GM21576 (cell line): ENCODE measurements at regions not wholly inside any gene's neighbourhood (a gene's known extent, or its start where the extent isn't known, plus 50 kb on each side); places are given as distances from the start of the nearest gene placed in this dataset.

Source experiments
- ATAC-seq: cut with Tn5 transposase; IDR thresholded peaks from one replicate; pipeline ENCODE4 v1.9.1; 2021; ENCODE audit warnings: mild to moderate bottlenecking, moderate library complexity; ENCODE audit not compliant: unreplicated experiment

DNA sequence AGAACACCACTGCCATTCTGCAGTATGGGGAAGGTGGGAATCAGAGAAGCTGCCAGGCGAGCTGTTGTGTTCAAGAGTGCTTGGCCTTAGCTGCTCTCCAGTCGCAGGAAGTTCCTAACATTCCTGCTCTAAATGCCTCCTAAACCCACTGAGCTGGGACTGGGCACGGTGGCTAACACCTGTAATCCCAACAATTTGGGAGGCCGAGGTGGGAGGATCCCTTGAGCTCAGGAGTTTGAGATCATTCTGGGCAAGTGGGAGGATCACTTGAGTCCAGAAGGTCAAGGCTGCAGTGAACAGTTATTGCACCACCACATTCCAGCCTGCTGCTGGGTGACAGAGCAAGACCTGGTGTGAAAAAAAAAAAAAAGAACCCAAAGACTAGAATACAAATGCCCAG lies 690.3 kb upstream of the FAM241A start:
- no peak for ATAC-seq

GRCh38 chr4:111464251-111465045 lies 680.8 kb upstream of the FAM241A start:
- no peak for ATAC-seq

DNA sequence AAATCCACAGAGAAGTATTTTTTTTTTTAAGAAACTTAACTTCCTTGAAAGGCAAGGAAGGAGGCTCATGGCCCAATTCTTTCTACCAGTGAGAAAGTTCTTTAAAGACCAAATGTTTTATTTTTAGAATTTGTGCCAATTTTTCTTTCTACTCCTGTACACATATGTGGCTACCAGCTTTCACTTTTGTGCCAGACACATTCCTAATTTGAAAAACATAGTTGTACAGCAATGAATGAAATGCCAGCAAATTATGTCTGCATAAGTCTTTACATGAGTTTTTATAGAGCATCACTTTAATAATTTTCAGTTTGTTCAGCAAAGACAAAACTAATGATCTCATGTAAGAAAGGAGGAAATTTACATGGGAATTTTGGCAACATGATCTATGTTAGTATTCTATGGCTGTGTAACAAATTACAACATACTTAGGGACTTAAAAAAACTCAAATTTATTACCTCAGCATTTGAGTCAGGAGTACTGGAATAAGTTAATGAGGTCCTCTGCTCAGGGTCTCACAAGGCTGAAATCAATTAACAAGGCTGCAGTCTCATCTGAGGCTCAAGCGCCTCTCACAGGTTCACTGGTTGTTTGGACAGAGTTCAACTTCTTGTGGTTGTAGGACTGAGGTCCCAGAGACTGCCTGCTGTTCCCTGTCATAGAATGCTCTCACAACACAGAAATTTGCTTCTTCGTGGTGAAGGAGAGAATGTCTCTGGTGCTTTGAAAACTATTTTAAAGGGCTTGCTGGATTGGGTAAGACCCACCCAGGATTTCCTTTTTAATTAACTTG lies 678.2 kb upstream of the FAM241A start:
- no peak for ATAC-seq

DNA sequence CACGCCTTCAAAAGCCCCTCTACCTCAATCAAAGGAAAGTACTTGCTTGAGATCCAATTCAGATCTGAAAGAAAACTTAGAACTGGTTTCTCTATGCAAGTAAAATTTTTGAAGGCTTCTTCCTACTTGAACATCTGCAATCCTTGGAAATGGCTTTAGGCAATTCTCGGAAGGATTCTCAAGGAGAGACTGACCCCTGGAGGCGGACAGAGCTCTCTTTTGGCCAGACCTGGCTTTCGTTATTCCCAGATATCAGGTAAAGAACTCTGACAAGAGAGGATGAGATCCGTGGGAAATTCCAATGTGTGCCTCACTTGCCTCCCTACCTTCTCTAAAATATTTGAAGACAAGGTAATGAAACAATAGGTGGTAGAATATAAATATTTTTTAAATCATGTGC lies 670.3 kb upstream of the FAM241A start:
- ATAC-seq, result no peak

DNA sequence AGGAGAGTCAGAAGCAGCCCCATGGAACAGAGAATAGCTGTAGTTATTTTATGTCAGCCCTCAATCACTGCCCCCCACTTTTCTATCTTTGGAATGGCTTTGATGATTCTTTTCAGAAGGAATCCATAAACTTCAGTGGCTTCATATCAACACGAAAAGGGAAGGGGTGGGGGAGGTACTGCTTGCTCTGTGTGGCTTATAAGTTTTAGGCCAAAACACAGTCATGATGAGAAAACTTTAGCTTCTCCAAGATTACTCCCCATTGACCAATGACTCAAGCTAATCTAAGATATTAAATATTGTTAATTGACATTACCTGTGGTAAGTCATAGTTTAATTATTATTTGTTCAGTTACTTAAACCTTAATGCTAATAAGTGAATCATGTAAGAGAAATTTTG lies 669.6 kb upstream of the FAM241A start:
- ATAC-seq, result no peak

DNA sequence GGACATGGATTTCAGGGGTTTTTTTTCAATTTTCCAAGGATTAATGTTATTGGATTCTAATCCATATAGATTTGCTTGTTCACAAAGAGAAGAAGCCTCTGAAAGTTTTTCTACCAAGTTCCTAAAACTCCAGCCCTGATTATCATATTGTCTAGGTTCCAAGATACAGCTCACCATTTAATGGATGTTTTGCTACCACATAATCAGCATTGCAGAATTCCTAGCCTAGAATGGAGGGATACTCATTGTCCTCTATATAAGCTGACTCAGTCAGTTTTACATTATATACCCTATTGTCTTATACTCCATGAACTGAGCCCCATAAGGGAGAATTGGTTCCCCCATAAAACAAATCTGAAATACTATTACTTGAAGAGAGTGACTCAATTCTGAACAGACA lies 664.7 kb upstream of the FAM241A start:
- no peak for ATAC-seq

- no peak for ATAC-seq
These were observed 661.7 kb upstream of the FAM241A start for GRCh38 chr4:111483375-111484169.

DNA sequence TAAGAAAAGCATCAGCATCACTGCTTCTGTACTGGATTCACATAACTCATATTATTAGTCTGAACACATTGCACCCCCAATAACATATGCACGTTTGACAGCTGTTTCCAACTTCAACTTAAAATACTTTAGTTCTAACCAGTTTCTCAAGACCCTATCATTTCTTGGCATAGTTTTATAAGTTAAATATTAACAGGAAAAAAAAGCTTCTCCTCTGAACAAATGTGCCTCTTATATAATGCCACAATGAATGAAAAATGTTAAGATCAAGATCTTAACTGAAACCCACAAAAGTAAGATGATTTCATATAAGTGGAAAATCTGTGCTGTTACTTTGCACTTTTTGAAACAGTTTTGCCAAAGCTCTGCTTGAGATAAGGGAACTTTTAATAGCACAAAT lies 652.8 kb upstream of the FAM241A start:
- no peak for ATAC-seq

DNA sequence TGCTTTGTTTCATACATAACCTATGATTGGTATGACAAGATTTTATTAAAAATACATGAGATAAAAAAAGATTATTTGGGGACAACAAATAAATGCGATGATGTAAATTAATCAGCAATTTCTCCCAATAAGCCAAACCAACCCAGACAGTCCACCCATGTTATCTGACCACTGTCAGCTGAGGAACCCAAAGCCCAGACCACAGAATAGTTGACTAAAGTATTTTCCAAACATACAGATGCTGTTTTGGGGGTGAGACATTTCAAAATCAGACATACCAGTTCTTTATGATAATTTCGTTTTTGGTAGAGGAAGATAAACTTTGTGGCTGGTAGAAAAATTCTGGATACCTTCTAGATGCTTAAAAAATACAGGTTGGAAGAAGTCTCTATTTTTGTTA lies 650.8 kb upstream of the FAM241A start:
- ATAC-seq, result no peak

DNA sequence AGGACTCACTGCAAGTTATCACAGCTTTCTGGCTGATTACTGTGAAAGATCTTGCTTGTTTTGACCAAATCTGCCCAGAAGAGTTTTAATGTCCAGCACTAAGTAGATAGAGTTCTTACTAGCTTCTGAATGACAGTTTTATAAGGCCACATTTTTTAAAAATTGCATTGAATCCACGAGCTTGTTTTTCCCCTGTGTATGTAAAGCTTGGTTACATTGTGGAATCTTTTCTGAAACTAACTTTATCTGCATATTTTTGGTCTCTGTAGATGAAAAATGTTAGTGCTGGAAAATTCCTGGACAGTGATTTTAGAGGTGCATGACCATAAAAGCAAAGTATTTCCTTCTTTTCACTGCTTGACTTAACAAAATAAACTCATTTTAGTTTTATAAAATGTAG lies 650.3 kb upstream of the FAM241A start:
- ATAC-seq, result no peak

- no peak for ATAC-seq
These were observed 646.0 kb upstream of the FAM241A start for GRCh38 chr4:111499291-111499690.

GRCh38 chr4:111499706-111500105 lies 645.5 kb upstream of the FAM241A start:
- ATAC-seq, result no peak

- no peak for ATAC-seq
These were observed 644.4 kb upstream of the FAM241A start for GRCh38 chr4:111500858-111501257.

DNA sequence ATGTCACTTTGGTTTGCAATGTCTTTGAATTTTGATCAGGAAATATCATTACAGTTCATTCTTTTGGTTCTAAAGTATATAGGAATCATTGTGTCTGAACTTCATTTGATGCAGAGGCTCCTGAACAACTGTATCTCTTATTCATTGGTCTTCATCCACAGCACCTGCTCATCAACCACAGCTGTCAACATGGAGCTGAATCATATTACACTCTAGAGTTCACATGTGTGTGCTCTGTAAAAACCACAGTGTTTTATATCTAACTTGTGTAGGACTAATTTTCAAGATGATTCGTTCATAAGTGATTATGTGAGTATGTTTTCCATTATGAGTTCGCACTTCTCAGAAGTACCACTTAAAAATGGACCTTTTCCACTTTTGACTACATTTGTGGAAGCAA lies 643.3 kb upstream of the FAM241A start:
- no peak for ATAC-seq

DNA sequence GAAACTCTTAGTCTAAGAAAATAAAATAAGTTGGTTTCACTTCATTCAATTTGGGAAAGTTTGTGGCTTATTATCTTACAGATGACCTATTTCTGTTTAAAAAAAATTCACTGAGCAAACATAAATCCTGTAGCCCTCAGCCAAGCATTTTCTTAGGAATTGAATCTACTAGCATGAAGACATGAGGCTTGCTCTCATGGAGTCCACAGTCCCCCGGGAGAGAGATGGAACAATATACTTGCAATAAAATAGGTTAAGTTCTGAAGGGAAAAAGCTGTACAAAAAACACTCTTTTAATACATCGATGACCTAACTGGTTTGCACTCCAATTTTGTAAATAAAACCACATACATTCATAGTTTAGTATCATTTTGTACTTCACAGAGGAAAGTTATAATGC lies 642.6 kb upstream of the FAM241A start:
- no peak for ATAC-seq

- no peak for ATAC-seq
These were observed 638.5 kb upstream of the FAM241A start for GRCh38 chr4:111506706-111507105.

- no peak for ATAC-seq
These were observed 634.7 kb upstream of the FAM241A start for GRCh38 chr4:111510535-111510934.

GRCh38 chr4:111512081-111512783 lies 633.0 kb upstream of the FAM241A start:
- ATAC-seq, result no peak

DNA sequence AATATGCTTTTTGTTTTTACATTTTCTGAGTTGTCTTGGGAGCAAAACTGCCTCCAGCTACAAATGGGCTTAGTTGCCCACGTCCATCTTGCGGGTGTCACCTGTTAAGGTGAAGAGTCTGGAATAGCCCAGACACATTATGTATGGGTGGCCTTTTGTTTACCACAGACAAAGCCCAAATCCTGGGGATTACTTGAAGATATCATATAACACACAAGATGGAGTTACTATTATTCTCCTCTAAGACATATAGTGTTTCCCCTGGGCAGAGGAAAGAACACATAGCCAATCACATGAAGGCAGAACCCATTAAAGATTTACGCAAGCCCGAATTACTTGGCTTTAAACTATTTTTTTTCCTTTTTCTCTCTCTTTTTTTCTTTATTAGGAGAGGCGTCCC lies 625.6 kb upstream of the FAM241A start:
- ATAC-seq, result no peak

- ATAC-seq, result no peak
These were observed 614.8 kb upstream of the FAM241A start for GRCh38 chr4:111530446-111530845.

DNA sequence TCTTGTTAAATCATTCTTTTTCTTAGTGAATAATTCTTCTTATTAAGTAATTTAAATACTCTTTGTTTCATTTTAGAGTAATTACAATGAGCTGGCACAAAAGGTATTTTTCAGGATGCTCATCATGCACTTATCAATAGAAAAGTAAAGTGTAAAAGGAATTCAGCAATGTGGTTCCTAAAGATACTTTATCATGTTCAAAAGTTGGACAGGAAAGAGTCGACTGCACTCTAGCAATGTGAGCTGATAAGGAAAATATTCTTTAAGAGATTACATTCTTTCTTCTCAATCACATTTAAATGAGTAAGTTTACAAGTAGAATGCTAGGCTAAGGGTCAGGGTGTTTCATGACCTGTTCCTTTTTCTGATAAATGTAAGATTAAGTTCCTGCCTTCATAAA lies 609.5 kb upstream of the FAM241A start:
- ATAC-seq, result no peak
